ENCODE measurements at regions not wholly inside any gene's neighbourhood (a gene's known extent, or its start where the extent isn't known, plus 50 kb on each side); places are given as distances from the start of the nearest gene placed in this dataset.
A peak's percentile ranks its signal among the peaks of the same experiment; 100 is the strongest.

- TF ChIP-seq GATA3 (IDR thresholded peaks at IDR 0.05; ENCODE audit: low read depth, low read length) (peak; percentile 92), GATA2 (IDR thresholded peaks at IDR 0.05; ENCODE audit: low read depth, low read length) (peak; percentile 79; the same call in 1 of the 2 replicates)
Observed at GRCh38 chr2:188023035-188023434, 268.6 kb upstream of the GULP1 start.

All from SH-SY5Y (cell line).